ENCODE measurements at regions not wholly inside any gene's neighbourhood (a gene's known extent, or its start where the extent isn't known, plus 50 kb on each side); places are given as distances from the start of the nearest gene placed in this dataset.

DNA sequence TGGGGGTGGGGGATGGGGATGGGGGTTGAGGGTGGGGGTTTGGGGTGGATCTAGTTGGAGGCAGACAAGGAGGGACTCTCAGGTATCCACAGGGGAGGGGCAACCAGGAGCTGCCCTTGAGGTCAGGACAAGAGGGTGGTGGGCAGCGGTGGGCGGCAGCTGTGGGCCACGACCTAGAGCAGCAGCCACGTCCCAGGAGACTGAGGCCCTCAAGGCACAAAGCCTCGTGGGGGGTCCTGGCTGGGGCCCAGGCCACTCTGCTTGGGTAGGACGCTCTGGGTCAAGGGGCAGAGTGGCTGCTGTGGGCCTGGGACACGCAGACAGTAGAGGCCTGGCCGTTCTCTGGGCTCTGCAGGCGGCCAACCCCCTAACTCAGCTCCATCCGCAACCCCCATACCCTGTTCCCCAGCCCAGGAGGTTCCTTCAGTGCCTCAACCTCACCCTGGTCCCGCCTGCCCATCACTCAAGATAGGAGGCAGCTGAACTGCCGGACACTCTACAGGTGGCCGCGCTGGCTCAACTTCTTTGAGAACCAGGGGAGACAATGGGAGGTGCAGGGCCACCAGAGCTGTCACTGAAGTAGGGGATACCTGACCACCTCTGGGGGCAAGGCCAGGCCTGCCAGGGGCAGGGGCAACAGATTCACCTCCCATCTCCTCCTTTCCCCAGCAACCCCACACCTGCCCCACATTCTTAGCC lies 75.6 kb downstream of the ENGASE start:
- no peaks in the 10 kb centered on the region for H3K9me3 ChIP-seq (replicated peaks; ENCODE audit: control insufficient read depth, insufficient read depth, low read length)
- H3K27me3 ChIP-seq (ENCODE audit: control insufficient read depth in 2 of 2, insufficient read depth in 2 of 2, low read length in 2 of 2) = no peaks in the 10 kb centered on the region
- ChIA-PET POLR2A (no interaction called here), CTCF (no interaction called here)
- no peaks in the 10 kb centered on the region for H4K20me1 ChIP-seq (replicated peaks; ENCODE audit: control insufficient read depth, extremely low read depth, insufficient read depth, low read length)
- H3K36me3 ChIP-seq (ENCODE audit: control insufficient read depth in 2 of 2, extremely low read depth in 1 of 2, insufficient read depth in 2 of 2, low read length in 2 of 2) = no peaks in the 10 kb centered on the region
- dilution Hi-C loops (cut with MboI; ENCODE audit: extremely low pct_ligation_motif_present, low sequenced_read_pairs) = no loop called here
- H3K4me3 ChIP-seq (replicated peaks in 1 of 3; ENCODE audit: insufficient read depth in 1 of 3, low read depth in 1 of 3, low read length in 3 of 3) = no peak overlapping the region
- H3K4me1 ChIP-seq (ENCODE audit: control insufficient read depth, extremely low read depth, insufficient read depth, low read length) = no peaks in the 10 kb centered on the region
- no peaks in the 10 kb centered on the region for H3K9me1 ChIP-seq (replicated peaks; ENCODE audit: control insufficient read depth, extremely low read depth, insufficient read depth, low read length)
- no peak for FAIRE-seq
- intact Hi-C loops (cut with micrococcal nuclease) = no loop called here
- no peak overlapping the region for H3K27ac ChIP-seq (ENCODE audit: insufficient read depth, low read depth, low read length)
- no peak for DNase-seq (ENCODE audit: low read depth, low spot score)
- H3K9ac ChIP-seq (replicated peaks; ENCODE audit: extremely low read depth, insufficient read depth, low read length) = no peak overlapping the region
- no peak overlapping the region for H2AFZ ChIP-seq (ENCODE audit: low read depth, low read length)
- no peaks in the 10 kb centered on the region for H3K79me2 ChIP-seq (ENCODE audit: control insufficient read depth, insufficient read depth, low read length)
- H3K4me2 ChIP-seq (ENCODE audit: insufficient read depth, low read length) = no peak overlapping the region
- TF ChIP-seq JUN (IDR thresholded peaks at IDR 0.05; ENCODE audit: borderline replicate concordance, insufficient read depth, insufficient read length, low read depth) (no peak), MAX (IDR thresholded peaks at IDR 0.05; ENCODE audit: insufficient read depth, insufficient read length) (no peak)
- BruUV-seq (replicated peaks) = no TSS peak

DNA sequence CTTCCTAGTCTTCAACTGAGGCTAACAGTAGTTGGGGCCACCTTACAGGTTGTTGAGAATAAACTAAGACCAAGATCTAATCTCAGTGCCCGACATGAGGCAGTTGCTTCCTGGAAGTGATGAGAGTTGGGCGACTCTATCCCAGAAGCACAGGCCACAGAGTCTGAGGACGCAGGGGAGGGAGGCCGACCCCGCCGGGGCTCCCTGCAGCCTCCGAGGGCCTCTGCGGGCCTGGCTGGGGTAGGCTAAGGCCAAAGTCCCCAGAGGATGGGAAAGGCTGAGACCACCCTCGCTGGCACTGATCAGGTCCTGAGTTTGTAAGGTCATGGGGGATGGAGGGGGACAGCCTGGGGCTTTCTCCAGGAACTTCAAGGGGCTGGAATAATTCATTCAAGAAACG lies 74.0 kb downstream of the ENGASE start:
- Histone ChIP-seq H3K4me2 (ENCODE audit: insufficient read depth, low read length) (no peak overlapping the region), H3K9me1 (replicated peaks; ENCODE audit: control insufficient read depth, extremely low read depth, insufficient read depth, low read length) (no peaks in the 10 kb centered on the region), H3K79me2 (ENCODE audit: control insufficient read depth, insufficient read depth, low read length) (no peaks in the 10 kb centered on the region), H2AFZ (ENCODE audit: low read depth, low read length) (no peak overlapping the region), H3K27ac (ENCODE audit: insufficient read depth, low read depth, low read length) (no peak overlapping the region), H3K9ac (replicated peaks; ENCODE audit: extremely low read depth, insufficient read depth, low read length) (no peak overlapping the region), H3K4me1 (ENCODE audit: control insufficient read depth, extremely low read depth, insufficient read depth, low read length) (no peaks in the 10 kb centered on the region), H3K4me3 (replicated peaks in 1 of 3; ENCODE audit: insufficient read depth in 1 of 3, low read depth in 1 of 3, low read length in 3 of 3) (no peak overlapping the region), H3K9me3 (replicated peaks; ENCODE audit: control insufficient read depth, insufficient read depth, low read length) (no peaks in the 10 kb centered on the region), H3K36me3 (ENCODE audit: control insufficient read depth in 2 of 2, extremely low read depth in 1 of 2, insufficient read depth in 2 of 2, low read length in 2 of 2) (no peaks in the 10 kb centered on the region), H4K20me1 (replicated peaks; ENCODE audit: control insufficient read depth, extremely low read depth, insufficient read depth, low read length) (no peaks in the 10 kb centered on the region), H3K27me3 (ENCODE audit: control insufficient read depth in 2 of 2, insufficient read depth in 2 of 2, low read length in 2 of 2) (no peaks in the 10 kb centered on the region)
- CTCF ChIA-PET = no interaction called here
- FAIRE-seq (no peak), DNase-seq (ENCODE audit: low read depth, low spot score) (no peak)
- intact Hi-C loops (cut with micrococcal nuclease) (no loop called here), dilution Hi-C loops (cut with MboI; ENCODE audit: extremely low pct_ligation_motif_present, low sequenced_read_pairs) (no loop called here)
- POLR2A ChIA-PET = no interaction called here
- no TSS peak for BruUV-seq (replicated peaks)
- no peak for TF ChIP-seq JUN (IDR thresholded peaks at IDR 0.05; ENCODE audit: borderline replicate concordance, insufficient read depth, insufficient read length, low read depth)
- TF ChIP-seq MAX (IDR thresholded peaks at IDR 0.05; ENCODE audit: insufficient read depth, insufficient read length) = no peak
- TF ChIP-seq FOS (IDR thresholded peaks at IDR 0.05; ENCODE audit: borderline replicate concordance, insufficient read depth, low read length) = no peak
- TF ChIP-seq EZH2 (IDR thresholded peaks at IDR 0.05; ENCODE audit: borderline replicate concordance, low read depth, low read length, severe bottlenecking) = no peak
- TF ChIP-seq POLR2AphosphoS5 (IDR thresholded peaks at IDR 0.05; ENCODE audit: insufficient read depth, low read depth, low read length) = no peak
- TF ChIP-seq POLR2A (IDR thresholded peaks at IDR 0.05; ENCODE audit: low read depth, low read length) = no peak
- TF ChIP-seq GATA2 (IDR thresholded peaks at IDR 0.05; ENCODE audit: insufficient read depth, insufficient read length, low read depth, low read length) = no peak
- TF ChIP-seq, protein P1, sequence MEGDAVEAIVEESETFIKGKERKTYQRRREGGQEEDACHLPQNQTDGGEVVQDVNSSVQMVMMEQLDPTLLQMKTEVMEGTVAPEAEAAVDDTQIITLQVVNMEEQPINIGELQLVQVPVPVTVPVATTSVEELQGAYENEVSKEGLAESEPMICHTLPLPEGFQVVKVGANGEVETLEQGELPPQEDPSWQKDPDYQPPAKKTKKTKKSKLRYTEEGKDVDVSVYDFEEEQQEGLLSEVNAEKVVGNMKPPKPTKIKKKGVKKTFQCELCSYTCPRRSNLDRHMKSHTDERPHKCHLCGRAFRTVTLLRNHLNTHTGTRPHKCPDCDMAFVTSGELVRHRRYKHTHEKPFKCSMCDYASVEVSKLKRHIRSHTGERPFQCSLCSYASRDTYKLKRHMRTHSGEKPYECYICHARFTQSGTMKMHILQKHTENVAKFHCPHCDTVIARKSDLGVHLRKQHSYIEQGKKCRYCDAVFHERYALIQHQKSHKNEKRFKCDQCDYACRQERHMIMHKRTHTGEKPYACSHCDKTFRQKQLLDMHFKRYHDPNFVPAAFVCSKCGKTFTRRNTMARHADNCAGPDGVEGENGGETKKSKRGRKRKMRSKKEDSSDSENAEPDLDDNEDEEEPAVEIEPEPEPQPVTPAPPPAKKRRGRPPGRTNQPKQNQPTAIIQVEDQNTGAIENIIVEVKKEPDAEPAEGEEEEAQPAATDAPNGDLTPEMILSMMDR (IDR thresholded peaks at IDR 0.05; ENCODE audit: extremely low read depth in 1 of 2, insufficient read depth in 1 of 2, low read depth in 1 of 2, low read length in 2 of 2) = no peak
- no peak for TF ChIP-seq MYC (IDR thresholded peaks at IDR 0.05; ENCODE audit: low read depth, low read length)
